ENCODE measurements at regions not wholly inside any gene's neighbourhood (a gene's known extent, or its start where the extent isn't known, plus 50 kb on each side); places are given as distances from the start of the nearest gene placed in this dataset.

- TF ChIP-seq POLR2A (IDR thresholded peaks at IDR 0.05) = no peak
- TF ChIP-seq CTCF (IDR thresholded peaks at IDR 0.05) = no peak
Measured at GRCh38 chr6:97594844-97595243, 311.8 kb upstream of the MMS22L start.
